ENCODE measurements at regions not wholly inside any gene's neighbourhood (a gene's known extent, or its start where the extent isn't known, plus 50 kb on each side); places are given as distances from the start of the nearest gene placed in this dataset.

- Histone ChIP-seq H3K27me3 (ENCODE audit: control insufficient read depth in 3 of 3, insufficient read depth in 3 of 3, low read length in 3 of 3) (no peaks in the 10 kb centered on the region), H3K9ac (ENCODE audit: low read depth in 1 of 3, low read length in 3 of 3) (no peak overlapping the region), H3K4me1 (ENCODE audit: control insufficient read depth in 3 of 3, insufficient read depth in 3 of 3, low read length in 3 of 3) (no peaks in the 10 kb centered on the region), H3K27ac (ENCODE audit: low read depth, low read length) (no peak overlapping the region), H3K36me3 (ENCODE audit: control insufficient read depth in 3 of 3, insufficient read depth in 3 of 3, low read length in 3 of 3) (no peaks in the 10 kb centered on the region), H3K4me3 (ENCODE audit: low read length in 3 of 3) (no peak overlapping the region), H3K9me3 (ENCODE audit: control insufficient read depth in 3 of 3, low read length in 3 of 3) (no peaks in the 10 kb centered on the region)
Observed at GRCh38 chr1:163528710-163529348, 207.1 kb downstream of the NUF2 start.

GRCh38 chr1:163531345-163531744 is 209.6 kb downstream of the NUF2 start:
- no peaks in the 10 kb centered on the region for H3K9me3 ChIP-seq (ENCODE audit: control insufficient read depth in 3 of 3, low read length in 3 of 3)
- H3K4me1 ChIP-seq (ENCODE audit: control insufficient read depth in 3 of 3, insufficient read depth in 3 of 3, low read length in 3 of 3), result no peaks in the 10 kb centered on the region
- H3K36me3 ChIP-seq (ENCODE audit: control insufficient read depth in 3 of 3, insufficient read depth in 3 of 3, low read length in 3 of 3), result no peaks in the 10 kb centered on the region

DNA sequence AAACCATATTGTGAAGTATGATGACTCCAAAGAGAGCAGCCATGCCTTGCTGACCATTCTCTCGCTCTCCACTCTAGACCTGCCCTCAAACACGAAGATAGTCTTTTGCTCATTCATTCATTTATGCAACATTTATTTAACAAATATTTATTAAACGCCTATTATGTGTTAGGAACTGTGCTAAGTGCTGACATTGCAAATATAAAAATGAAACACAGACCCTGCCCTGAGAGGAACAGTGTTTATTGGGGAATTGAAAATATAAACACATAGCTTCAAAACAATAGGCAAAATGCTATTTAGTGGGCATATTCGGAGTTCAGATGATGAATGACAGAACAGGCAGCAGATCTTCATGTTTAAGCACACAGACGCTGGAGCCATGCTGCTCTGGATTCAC is 213.6 kb downstream of the NUF2 start:
- Histone ChIP-seq H3K4me1 (ENCODE audit: control insufficient read depth in 3 of 3, insufficient read depth in 3 of 3, low read length in 3 of 3) (no peaks in the 10 kb centered on the region), H3K9ac (ENCODE audit: low read depth in 1 of 3, low read length in 3 of 3) (no peak overlapping the region), H3K27me3 (ENCODE audit: control insufficient read depth in 3 of 3, insufficient read depth in 3 of 3, low read length in 3 of 3) (no peaks in the 10 kb centered on the region), H3K4me3 (ENCODE audit: low read length in 3 of 3) (no peak overlapping the region), H3K9me3 (ENCODE audit: control insufficient read depth in 3 of 3, low read length in 3 of 3) (no peaks in the 10 kb centered on the region), H3K36me3 (ENCODE audit: control insufficient read depth in 3 of 3, insufficient read depth in 3 of 3, low read length in 3 of 3) (no peaks in the 10 kb centered on the region), H3K27ac (ENCODE audit: low read depth, low read length) (no peak overlapping the region)

More at GRCh38 chr1:163531345-163531744, 209.6 kb downstream of the NUF2 start:
- Histone ChIP-seq H3K4me3 (ENCODE audit: low read length in 3 of 3) (no peak overlapping the region), H3K27ac (ENCODE audit: low read depth, low read length) (no peak overlapping the region), H3K9ac (ENCODE audit: low read depth in 1 of 3, low read length in 3 of 3) (no peak overlapping the region), H3K27me3 (ENCODE audit: control insufficient read depth in 3 of 3, insufficient read depth in 3 of 3, low read length in 3 of 3) (no peaks in the 10 kb centered on the region)

- Histone ChIP-seq H3K27ac (ENCODE audit: low read depth, low read length) (no peak overlapping the region), H3K9me3 (ENCODE audit: control insufficient read depth in 3 of 3, low read length in 3 of 3) (no peaks in the 10 kb centered on the region), H3K4me3 (ENCODE audit: low read length in 3 of 3) (no peak overlapping the region), H3K4me1 (ENCODE audit: control insufficient read depth in 3 of 3, insufficient read depth in 3 of 3, low read length in 3 of 3) (no peaks in the 10 kb centered on the region), H3K27me3 (ENCODE audit: control insufficient read depth in 3 of 3, insufficient read depth in 3 of 3, low read length in 3 of 3) (no peaks in the 10 kb centered on the region), H3K36me3 (ENCODE audit: control insufficient read depth in 3 of 3, insufficient read depth in 3 of 3, low read length in 3 of 3) (no peaks in the 10 kb centered on the region), H3K9ac (ENCODE audit: low read depth in 1 of 3, low read length in 3 of 3) (no peak overlapping the region)
Observed at GRCh38 chr1:163535807-163536206, 214.1 kb downstream of the NUF2 start.

DNA sequence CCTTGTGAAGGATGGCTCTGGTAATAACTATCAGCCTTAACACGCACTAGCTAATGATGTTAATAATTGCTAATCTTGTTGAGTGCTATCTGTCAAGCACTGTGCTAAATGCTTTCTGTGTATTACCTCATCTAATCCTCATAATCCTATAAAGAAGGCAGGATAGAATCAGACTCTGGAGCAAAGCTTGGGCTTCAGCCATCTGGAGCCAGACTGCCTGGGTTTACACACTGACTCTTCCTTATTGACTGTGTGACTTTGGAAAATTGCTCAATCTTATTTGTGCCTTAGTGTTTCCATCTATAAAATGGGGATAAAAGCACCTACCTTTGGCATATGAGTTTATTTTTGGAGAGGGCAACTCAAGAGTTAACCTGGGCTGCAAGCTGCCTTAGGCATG is 216.1 kb downstream of the NUF2 start:
- Histone ChIP-seq H3K9ac (ENCODE audit: low read depth in 1 of 3, low read length in 3 of 3) (no peak overlapping the region), H3K4me1 (ENCODE audit: control insufficient read depth in 3 of 3, insufficient read depth in 3 of 3, low read length in 3 of 3) (no peaks in the 10 kb centered on the region), H3K27me3 (ENCODE audit: control insufficient read depth in 3 of 3, insufficient read depth in 3 of 3, low read length in 3 of 3) (no peaks in the 10 kb centered on the region), H3K9me3 (ENCODE audit: control insufficient read depth in 3 of 3, low read length in 3 of 3) (no peaks in the 10 kb centered on the region), H3K36me3 (ENCODE audit: control insufficient read depth in 3 of 3, insufficient read depth in 3 of 3, low read length in 3 of 3) (no peaks in the 10 kb centered on the region), H3K27ac (ENCODE audit: low read depth, low read length) (no peak overlapping the region), H3K4me3 (ENCODE audit: low read length in 3 of 3) (no peak overlapping the region)

DNA sequence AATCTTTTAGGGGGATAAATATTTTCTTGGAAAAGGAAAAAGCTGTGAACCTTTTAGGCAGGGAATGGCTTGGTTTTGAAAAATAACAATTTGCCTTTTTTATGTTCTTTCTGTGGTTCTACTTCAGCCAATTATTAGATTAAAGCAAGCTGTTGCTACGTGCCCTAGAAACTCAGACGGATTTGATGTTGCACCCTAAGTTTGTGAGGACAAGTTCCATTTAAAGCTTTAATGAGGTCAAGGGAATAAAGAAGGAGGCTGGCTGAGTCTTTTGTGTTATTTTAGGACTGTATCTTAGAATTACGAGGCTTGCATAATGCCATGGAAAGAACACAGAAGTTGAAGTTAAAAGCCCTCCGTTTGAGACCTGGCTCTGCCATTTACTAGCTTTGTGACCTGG is 216.9 kb downstream of the NUF2 start:
- no peak overlapping the region for H3K9ac ChIP-seq (ENCODE audit: low read depth in 1 of 3, low read length in 3 of 3)
- H3K36me3 ChIP-seq (ENCODE audit: control insufficient read depth in 3 of 3, insufficient read depth in 3 of 3, low read length in 3 of 3), result no peaks in the 10 kb centered on the region
- H3K4me3 ChIP-seq (ENCODE audit: low read length in 3 of 3), result no peak overlapping the region
- no peak overlapping the region for H3K27ac ChIP-seq (ENCODE audit: low read depth, low read length)
- no peaks in the 10 kb centered on the region for H3K4me1 ChIP-seq (ENCODE audit: control insufficient read depth in 3 of 3, insufficient read depth in 3 of 3, low read length in 3 of 3)
- no peaks in the 10 kb centered on the region for H3K27me3 ChIP-seq (ENCODE audit: control insufficient read depth in 3 of 3, insufficient read depth in 3 of 3, low read length in 3 of 3)
- no peaks in the 10 kb centered on the region for H3K9me3 ChIP-seq (ENCODE audit: control insufficient read depth in 3 of 3, low read length in 3 of 3)

DNA sequence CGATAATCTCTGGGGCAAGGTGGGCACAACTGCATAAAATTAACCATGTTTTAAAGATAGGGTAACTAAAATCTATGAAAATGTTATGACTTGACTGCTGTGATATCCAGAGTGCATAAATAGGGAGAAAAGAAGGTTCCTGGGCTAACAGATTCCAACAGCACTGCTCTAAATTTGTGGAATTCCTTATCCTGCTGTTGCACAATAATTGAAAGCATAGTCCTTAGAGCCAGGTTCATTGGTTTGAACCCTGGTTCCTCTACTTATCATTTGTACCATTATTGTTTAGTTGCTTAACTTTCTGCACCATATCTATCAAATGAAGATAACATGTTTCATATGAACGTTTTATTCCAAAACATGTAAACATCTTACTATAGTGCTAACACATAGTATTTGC is 219.0 kb downstream of the NUF2 start:
- no peaks in the 10 kb centered on the region for H3K36me3 ChIP-seq (ENCODE audit: control insufficient read depth in 3 of 3, insufficient read depth in 3 of 3, low read length in 3 of 3)
- H3K4me1 ChIP-seq (ENCODE audit: control insufficient read depth in 3 of 3, insufficient read depth in 3 of 3, low read length in 3 of 3), result no peaks in the 10 kb centered on the region
- H3K27ac ChIP-seq (ENCODE audit: low read depth, low read length), result no peak overlapping the region
- H3K9me3 ChIP-seq (ENCODE audit: control insufficient read depth in 3 of 3, low read length in 3 of 3), result no peaks in the 10 kb centered on the region
- no peaks in the 10 kb centered on the region for H3K27me3 ChIP-seq (ENCODE audit: control insufficient read depth in 3 of 3, insufficient read depth in 3 of 3, low read length in 3 of 3)
- no peak overlapping the region for H3K9ac ChIP-seq (ENCODE audit: low read depth in 1 of 3, low read length in 3 of 3)
- H3K4me3 ChIP-seq (ENCODE audit: low read length in 3 of 3), result no peak overlapping the region

GRCh38 chr1:163544441-163544840 is 222.7 kb downstream of the NUF2 start:
- no peaks in the 10 kb centered on the region for H3K27me3 ChIP-seq (ENCODE audit: control insufficient read depth in 3 of 3, insufficient read depth in 3 of 3, low read length in 3 of 3)
- H3K9ac ChIP-seq (ENCODE audit: low read depth in 1 of 3, low read length in 3 of 3), result no peak overlapping the region
- H3K9me3 ChIP-seq (ENCODE audit: control insufficient read depth in 3 of 3, low read length in 3 of 3), result no peaks in the 10 kb centered on the region
- no peaks in the 10 kb centered on the region for H3K36me3 ChIP-seq (ENCODE audit: control insufficient read depth in 3 of 3, insufficient read depth in 3 of 3, low read length in 3 of 3)
- H3K4me3 ChIP-seq (ENCODE audit: low read length in 3 of 3), result no peak overlapping the region
- H3K4me1 ChIP-seq (ENCODE audit: control insufficient read depth in 3 of 3, insufficient read depth in 3 of 3, low read length in 3 of 3), result no peaks in the 10 kb centered on the region
- H3K27ac ChIP-seq (ENCODE audit: low read depth, low read length), result no peak overlapping the region

DNA sequence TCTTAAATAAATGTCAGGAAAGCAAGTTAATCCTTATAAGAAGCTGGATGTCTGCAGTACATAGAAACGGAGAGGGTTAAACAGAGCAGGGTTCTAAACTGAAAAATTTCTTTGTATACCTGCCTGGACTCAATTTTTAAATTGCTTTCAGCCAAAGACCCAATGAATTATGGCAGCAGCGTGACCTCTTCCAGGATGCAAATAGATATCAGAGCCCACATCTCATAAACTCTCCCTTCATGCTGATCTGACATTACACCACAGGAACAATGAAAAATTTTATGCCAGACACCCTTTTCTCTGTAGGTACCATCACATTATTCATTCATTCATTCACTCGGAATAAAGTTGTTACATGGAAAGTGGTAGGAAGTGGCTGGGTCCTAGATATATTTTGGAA is 236.4 kb downstream of the NUF2 start:
- Histone ChIP-seq H3K4me3 (ENCODE audit: low read length in 3 of 3) (no peak overlapping the region), H3K9ac (ENCODE audit: low read depth in 1 of 3, low read length in 3 of 3) (no peak overlapping the region), H3K36me3 (ENCODE audit: control insufficient read depth in 3 of 3, insufficient read depth in 3 of 3, low read length in 3 of 3) (no peaks in the 10 kb centered on the region), H3K27me3 (ENCODE audit: control insufficient read depth in 3 of 3, insufficient read depth in 3 of 3, low read length in 3 of 3) (no peaks in the 10 kb centered on the region), H3K27ac (ENCODE audit: low read depth, low read length) (no peak overlapping the region), H3K9me3 (ENCODE audit: control insufficient read depth in 3 of 3, low read length in 3 of 3) (peaks cover 0 to 2% (median 0%) of the 10 kb centered on the region in 3 donors), H3K4me1 (ENCODE audit: control insufficient read depth in 3 of 3, insufficient read depth in 3 of 3, low read length in 3 of 3) (no peaks in the 10 kb centered on the region)

GRCh38 chr1:163561580-163562295 is 240.0 kb downstream of the NUF2 start:
- H3K36me3 ChIP-seq (ENCODE audit: control insufficient read depth in 3 of 3, insufficient read depth in 3 of 3, low read length in 3 of 3), result no peaks in the 10 kb centered on the region
- no peak overlapping the region for H3K4me3 ChIP-seq (ENCODE audit: low read length in 3 of 3)
- H3K27ac ChIP-seq (ENCODE audit: low read depth, low read length), result no peak overlapping the region
- no peak overlapping the region for H3K9ac ChIP-seq (ENCODE audit: low read depth in 1 of 3, low read length in 3 of 3)
- peaks cover 0 to 2% (median 0%) of the 10 kb centered on the region in 3 donors for H3K9me3 ChIP-seq (ENCODE audit: control insufficient read depth in 3 of 3, low read length in 3 of 3)
- no peaks in the 10 kb centered on the region for H3K4me1 ChIP-seq (ENCODE audit: control insufficient read depth in 3 of 3, insufficient read depth in 3 of 3, low read length in 3 of 3)
- H3K27me3 ChIP-seq (ENCODE audit: control insufficient read depth in 3 of 3, insufficient read depth in 3 of 3, low read length in 3 of 3), result no peaks in the 10 kb centered on the region
